H9 (cell line): ENCODE measurements at regions not wholly inside any gene's neighbourhood (a gene's known extent, or its start where the extent isn't known, plus 50 kb on each side); places are given as distances from the start of the nearest gene placed in this dataset.

Experiments used
- DNase-seq: peaks from one replicate; pipeline ENCODE4 v3.0.0-alpha.2; 2017
- H2AFZ ChIP-seq: one replicate; pipeline ENCODE4 v1.6.1; 2013; ENCODE audit warnings: mild to moderate bottlenecking, low read length, control low read depth, moderate library complexity
- H2AK5ac ChIP-seq: 2 replicates; pipeline ENCODE4 v1.6.1; 2013; ENCODE audit warnings: low read length, control low read depth, mixed read lengths; ENCODE audit not compliant: insufficient read length
- H2BK120ac ChIP-seq: one replicate; pipeline ENCODE4 v1.6.1; 2013; ENCODE audit warnings: low read depth, mild to moderate bottlenecking, low read length, control low read depth, inconsistent platforms; ENCODE audit not compliant: poor library complexity, severe bottlenecking
- H2BK12ac ChIP-seq: 2 replicates; pipeline ENCODE4 v1.6.1; 2013; ENCODE audit warnings: low read length, control low read depth, mixed read lengths, low read depth; ENCODE audit not compliant: insufficient read length
- H2BK15ac ChIP-seq: 2 replicates; pipeline ENCODE4 v1.6.1; 2013; ENCODE audit warnings: low read depth, low read length, control low read depth
- H2BK20ac ChIP-seq: one replicate; pipeline ENCODE4 v1.6.1; 2013; ENCODE audit warnings: low read depth, mild to moderate bottlenecking, low read length, control low read depth, inconsistent platforms; ENCODE audit not compliant: poor library complexity, severe bottlenecking
- H2BK5ac ChIP-seq: 2 replicates; pipeline ENCODE4 v1.6.1; 2013; ENCODE audit warnings: low read length, control low read depth, mixed read lengths; ENCODE audit not compliant: insufficient read length
- H3K14ac ChIP-seq: 2 replicates; pipeline ENCODE4 v1.6.1; 2013; ENCODE audit warnings: low read length, control low read depth; ENCODE audit not compliant: insufficient read depth
- H3K18ac ChIP-seq: 2 replicates; pipeline ENCODE4 v1.6.1; 2013; ENCODE audit warnings: low read depth, mild to moderate bottlenecking, mixed read lengths, low read length, control low read depth; ENCODE audit not compliant: insufficient read length
- H3K23ac ChIP-seq: 2 replicates; pipeline ENCODE4 v1.6.1; 2013; ENCODE audit warnings: low read length, control low read depth, mixed read lengths, low read depth; ENCODE audit not compliant: insufficient read length
- H3K23me2 ChIP-seq: 2 replicates; pipeline ENCODE4 v1.6.1; 2013; ENCODE audit warnings: low read depth, mild to moderate bottlenecking, mixed read lengths, low read length, control low read depth; ENCODE audit not compliant: insufficient read length, poor library complexity, severe bottlenecking
- H3K27ac ChIP-seq: 2 replicates; pipeline ENCODE4 v1.5.1; 2013; ENCODE audit warnings: low read length, control low read depth, mixed read lengths, low read depth; ENCODE audit not compliant: insufficient read length
- H3K27me3 ChIP-seq: 2 replicates; pipeline ENCODE4 v1.6.1; 2013; ENCODE audit warnings: low read length, control low read depth, inconsistent platforms; ENCODE audit not compliant: insufficient read depth
- H3K4ac ChIP-seq: 2 replicates; pipeline ENCODE4 v1.6.1; 2013; ENCODE audit warnings: low read depth, mild to moderate bottlenecking, control low read depth, inconsistent platforms, low read length, moderate library complexity
- H3K4me1 ChIP-seq: 2 replicates; pipeline ENCODE4 v1.6.1; 2013; ENCODE audit warnings: low read length, control low read depth, inconsistent platforms; ENCODE audit not compliant: insufficient read depth
- H3K4me2 ChIP-seq: 2 replicates; pipeline ENCODE4 v1.6.1; 2013; ENCODE audit warnings: low read length, control low read depth, mixed read lengths; ENCODE audit not compliant: insufficient read length, insufficient read depth
- H3K56ac ChIP-seq: 2 replicates; pipeline ENCODE4 v1.6.1; 2013; ENCODE audit warnings: low read depth, mild to moderate bottlenecking, mixed read lengths, low read length, control low read depth; ENCODE audit not compliant: insufficient read length
- H3K79me1 ChIP-seq: 2 replicates; pipeline ENCODE4 v1.6.1; 2013; ENCODE audit warnings: low read depth, mild to moderate bottlenecking, moderate library complexity, low read length, control low read depth, inconsistent platforms; ENCODE audit not compliant: insufficient read depth, poor library complexity, severe bottlenecking
- H3K79me2 ChIP-seq: 2 replicates; pipeline ENCODE4 v1.6.1; 2013; ENCODE audit warnings: low read length, control low read depth, inconsistent platforms; ENCODE audit not compliant: insufficient read depth
- H3K9ac ChIP-seq: 2 replicates; pipeline ENCODE4 v1.6.1; 2013; ENCODE audit warnings: low read length, control low read depth, mixed read lengths; ENCODE audit not compliant: insufficient read length; ENCODE audit errors: extremely low read depth
- H3K9me3 ChIP-seq: one replicate; pipeline ENCODE4 v1.6.1; 2013; ENCODE audit warnings: low read depth, low read length, inconsistent platforms; ENCODE audit not compliant: control insufficient read depth
- H3T11ph ChIP-seq: one replicate; pipeline ENCODE4 v1.6.1; 2013; ENCODE audit warnings: mild to moderate bottlenecking, low read length, control low read depth, inconsistent platforms
- H4K20me1 ChIP-seq: one replicate; pipeline ENCODE4 v1.6.1; 2013; ENCODE audit not compliant: control insufficient read depth, insufficient read length, insufficient read depth
- H4K5ac ChIP-seq: 2 replicates; pipeline ENCODE4 v1.6.1; 2013; ENCODE audit warnings: low read depth, mild to moderate bottlenecking, mixed read lengths, low read length, control low read depth; ENCODE audit not compliant: insufficient read length
- H4K8ac ChIP-seq: replicated peaks from 2 replicates; pipeline ENCODE4 v1.6.1; 2013; ENCODE audit warnings: low read length, control low read depth, mixed read lengths, low read depth; ENCODE audit not compliant: insufficient read length
- H4K91ac ChIP-seq: 2 replicates; pipeline ENCODE4 v1.6.1; 2013; ENCODE audit warnings: low read depth, mild to moderate bottlenecking, moderate library complexity, mixed read lengths, low read length, control low read depth; ENCODE audit not compliant: insufficient read length
- H3K27ac Mint-ChIP-seq, 3 experiments: 2 replicates in 2 of 3; 3 replicates in 1 of 3; pipeline ENCODE4 v1.8.0; 2020 to 2021; ENCODE audit warnings: mixed read lengths in 3 of 3, mild to moderate bottlenecking in 1 of 3, moderate library complexity in 1 of 3
- H3K27me3 Mint-ChIP-seq: 2 replicates; pipeline ENCODE4 v1.8.0; 2021; ENCODE audit warnings: low read depth, mild to moderate bottlenecking, moderate library complexity, mixed read lengths
- H3K36me3 Mint-ChIP-seq, 3 experiments: 2 replicates in 2 of 3; 3 replicates in 1 of 3; pipeline ENCODE4 v1.8.0; 2020 to 2021; ENCODE audit warnings: low read depth in 3 of 3, mixed read lengths in 3 of 3; ENCODE audit not compliant: insufficient read depth in 1 of 3
- H3K4me1 Mint-ChIP-seq, 2 experiments: 2 replicates each; pipeline ENCODE4 v1.8.0; 2020; ENCODE audit warnings: mixed read lengths in 2 of 2
- H3K4me3 Mint-ChIP-seq, 2 experiments: 2 replicates in 1 of 2; 3 replicates in 1 of 2; pipeline ENCODE4 v1.8.0; 2020 to 2021; ENCODE audit warnings: mild to moderate bottlenecking in 2 of 2, mixed read lengths in 2 of 2, moderate library complexity in 1 of 2
- H3K9me3 Mint-ChIP-seq, 2 experiments: 2 replicates in 1 of 2; 3 replicates in 1 of 2; pipeline ENCODE4 v1.8.0; 2020; ENCODE audit warnings: mild to moderate bottlenecking in 2 of 2, mixed read lengths in 2 of 2, moderate library complexity in 1 of 2
- CTCF ChIP-seq: fragments of 200-600 bp; sonication (generic); conservative IDR thresholded peaks from 3 replicates; pipeline ENCODE4 v1.8.0; 2021; ENCODE audit warnings: antibody characterized with exemption, mild to moderate bottlenecking
- WGBS: extraction: QIAGEN DNeasy Blood & Tissue Kit; methylation state at CpG from one replicate; pipeline ENCODE4 v1.1.7; 2013; ENCODE audit warnings: missing lambda C conversion rate, low lambda C conversion rate, mixed read lengths; ENCODE audit not compliant: insufficient read length; ENCODE audit errors: extremely low coverage; 5-methylcytosine and 5-hydroxymethylcytosine counted together

GRCh38 chr5:93289942-93290341 lies 291.1 kb downstream of the NR2F1-AS1 start:
- no peak overlapping the region for H2BK20ac ChIP-seq
- H3K4ac ChIP-seq = no peak overlapping the region
- Mint-ChIP-seq H3K4me3 (no peak overlapping the region), H3K9me3 (peaks cover 17 to 18% of the 10 kb centered on the region in 2 experiments), H3K27me3 (no peaks in the 10 kb centered on the region; the same call in 1 of the 2 replicates), H3K4me1 (peaks cover 0 to 3% of the 10 kb centered on the region in 2 experiments; a peak in 1 of 4 replicates), H3K27ac (no peak overlapping the region), H3K36me3 (peaks cover 8 to 17% (median 12%) of the 10 kb centered on the region in 3 experiments; a peak in 6 of 7 replicates)
- no peak overlapping the region for H2AFZ ChIP-seq
- no peak overlapping the region for H4K5ac ChIP-seq
- no peaks in the 10 kb centered on the region for H3K9me3 ChIP-seq
- no peak overlapping the region for H4K8ac ChIP-seq
- H3K18ac ChIP-seq = no peak overlapping the region
- DNase-seq = no peak
- H3K14ac ChIP-seq = no peak overlapping the region
- H3K23me2 ChIP-seq = no peaks in the 10 kb centered on the region
- H2BK12ac ChIP-seq = no peak overlapping the region
- no peak overlapping the region for H3K27ac ChIP-seq
- no peak overlapping the region for H3K9ac ChIP-seq
- no peak overlapping the region for H2BK15ac ChIP-seq
- no peak overlapping the region for H3K56ac ChIP-seq
- H3K79me2 ChIP-seq = no peaks in the 10 kb centered on the region
- WGBS = no CpG with 5 or more reads among the region's 2 CpGs
- TF ChIP-seq CTCF = no peak
- H4K20me1 ChIP-seq = no peaks in the 10 kb centered on the region
- no peaks in the 10 kb centered on the region for H3K4me1 ChIP-seq
- H3K4me2 ChIP-seq = no peak overlapping the region
- H3K27me3 ChIP-seq = no peaks in the 10 kb centered on the region
- H4K91ac ChIP-seq = no peak overlapping the region
- H2AK5ac ChIP-seq = no peak overlapping the region
- H3K23ac ChIP-seq = no peak overlapping the region
- no peak overlapping the region for H3T11ph ChIP-seq
- H2BK5ac ChIP-seq = no peak overlapping the region
- H2BK120ac ChIP-seq = no peak overlapping the region
- no peaks in the 10 kb centered on the region for H3K79me1 ChIP-seq
